GM21367 (cell line): ENCODE measurements at regions not wholly inside any gene's neighbourhood (a gene's known extent, or its start where the extent isn't known, plus 50 kb on each side); places are given as distances from the start of the nearest gene placed in this dataset.
A peak's percentile ranks its signal among the peaks of the same experiment; 100 is the strongest.

Experiments used
- ATAC-seq: cut with Tn5 transposase; IDR thresholded peaks from one replicate; pipeline ENCODE4 v1.9.1; 2021; ENCODE audit not compliant: unreplicated experiment

DNA sequence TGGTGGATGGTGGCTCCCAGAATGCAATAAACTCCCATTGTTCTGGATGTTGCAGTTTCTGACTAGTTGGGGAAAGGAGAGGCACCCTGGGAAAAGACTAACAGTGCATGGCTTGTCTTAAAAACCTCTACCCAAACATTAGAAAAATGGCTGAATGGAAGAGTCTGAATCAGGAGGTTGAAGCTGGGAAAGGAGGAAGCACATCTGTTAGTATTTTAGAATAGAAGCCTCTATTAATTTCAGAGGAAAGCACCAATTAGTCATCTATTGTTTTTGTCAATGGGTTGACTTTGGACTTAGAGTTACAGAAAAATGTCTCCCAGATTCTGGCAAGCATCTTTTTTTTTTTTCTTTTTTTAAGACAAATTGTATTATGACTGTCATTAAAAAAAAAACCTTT, 56.1 kb upstream of the ELMO1 start:
- no peak for ATAC-seq

DNA sequence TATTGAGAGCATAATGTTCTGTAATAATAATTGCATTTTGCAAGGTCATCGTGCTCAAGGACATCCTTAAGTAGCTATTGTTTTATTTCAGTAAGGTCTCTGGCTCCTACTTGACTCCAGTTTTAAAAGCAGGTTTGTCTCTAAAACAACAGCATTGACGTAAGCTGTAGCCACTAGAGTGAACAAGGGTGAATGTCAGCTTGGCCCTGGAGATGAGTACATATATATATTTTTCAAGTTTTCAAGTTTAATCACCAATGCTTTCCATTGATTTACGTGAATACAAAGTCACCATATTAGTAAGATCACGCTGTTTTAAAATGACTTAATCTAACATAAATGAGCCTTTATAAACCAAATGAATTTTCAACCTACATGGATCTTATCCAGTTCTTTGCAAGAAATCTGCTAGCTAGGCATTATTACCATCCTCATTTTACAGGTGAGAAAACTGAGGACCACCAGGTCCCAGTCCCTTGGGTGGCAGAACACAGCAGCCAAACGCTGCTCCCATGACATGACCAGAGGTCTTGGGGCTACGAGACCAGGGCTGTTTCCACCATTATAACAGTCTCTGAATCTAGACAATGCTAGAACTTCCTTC, 57.2 kb upstream of the ELMO1 start:
- ATAC-seq: no peak

DNA sequence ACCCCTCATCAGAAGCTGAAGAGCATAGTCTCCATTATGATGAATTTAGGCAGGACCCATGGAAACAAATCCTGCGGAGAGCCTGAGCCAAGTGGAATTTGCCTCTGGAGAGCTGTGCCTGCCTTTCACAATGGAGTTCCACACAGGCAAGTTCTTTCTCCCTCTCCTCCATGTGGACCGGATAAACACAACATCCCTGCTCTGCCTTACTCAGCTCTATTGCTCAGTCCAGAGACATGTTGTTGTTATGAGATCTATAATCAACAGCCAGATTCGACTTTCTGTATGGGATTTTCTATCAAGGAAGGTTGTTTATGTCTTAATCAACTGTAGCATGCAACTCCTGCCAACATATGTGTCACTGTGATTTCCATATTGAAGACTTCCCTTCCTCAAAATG, 59.5 kb upstream of the ELMO1 start:
- ATAC-seq: no peak

GRCh38 chr7:37510043-37510634, 61.5 kb upstream of the ELMO1 start:
- no peak for ATAC-seq

GRCh38 chr7:37511915-37512314, 63.3 kb upstream of the ELMO1 start:
- no peak for ATAC-seq

GRCh38 chr7:37514497-37514896, 65.8 kb upstream of the ELMO1 start:
- no peak for ATAC-seq

DNA sequence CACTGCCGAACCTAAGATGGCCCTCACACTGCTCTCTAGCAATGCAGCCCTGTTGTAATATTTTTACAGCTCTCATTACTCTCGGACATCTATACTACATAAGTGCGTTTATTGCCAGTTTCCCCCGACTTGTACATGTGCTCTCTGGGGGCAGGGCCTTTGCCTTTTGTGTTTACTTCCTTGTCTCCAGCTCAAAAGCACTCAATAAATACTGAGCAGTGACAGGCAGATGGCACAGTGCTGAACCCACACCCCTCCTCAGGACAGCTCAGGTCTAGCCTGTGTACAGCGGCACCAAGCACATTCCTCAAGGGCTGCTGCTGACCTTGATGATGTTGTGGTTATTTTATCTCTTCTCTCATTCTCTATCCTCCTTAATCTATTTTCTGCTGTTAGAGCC, 68.0 kb upstream of the ELMO1 start:
- no peak for ATAC-seq

GRCh38 chr7:37518266-37518665, 69.6 kb upstream of the ELMO1 start:
- no peak for ATAC-seq

DNA sequence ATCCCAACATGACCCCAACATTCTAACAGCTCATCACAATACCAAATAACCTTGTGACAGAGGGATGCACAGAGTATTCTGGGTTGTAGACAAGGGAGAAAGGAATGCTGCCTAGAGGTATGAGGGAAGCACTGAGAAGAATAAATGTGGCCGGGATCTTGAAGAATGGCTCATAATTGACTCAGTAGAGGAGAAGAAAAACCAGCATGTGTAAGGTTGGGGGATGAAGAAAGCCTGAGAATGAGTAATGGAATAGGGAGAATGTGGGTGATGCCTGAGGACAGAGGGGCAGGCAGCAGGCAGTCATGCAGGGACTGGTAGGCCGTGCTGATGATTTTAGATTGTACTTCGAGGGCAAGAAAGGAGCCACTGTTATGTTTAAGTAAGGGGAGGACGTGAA, 75.4 kb upstream of the ELMO1 start:
- no peak for ATAC-seq

- ATAC-seq: no peak
These were observed 76.1 kb upstream of the ELMO1 start for GRCh38 chr7:37524797-37525196.

- ATAC-seq: no peak
These were observed 78.0 kb upstream of the ELMO1 start for GRCh38 chr7:37526623-37527022.

GRCh38 chr7:37527109-37527508, 78.4 kb upstream of the ELMO1 start:
- no peak for ATAC-seq

GRCh38 chr7:37531225-37531624, 82.6 kb upstream of the ELMO1 start:
- no peak for ATAC-seq

DNA sequence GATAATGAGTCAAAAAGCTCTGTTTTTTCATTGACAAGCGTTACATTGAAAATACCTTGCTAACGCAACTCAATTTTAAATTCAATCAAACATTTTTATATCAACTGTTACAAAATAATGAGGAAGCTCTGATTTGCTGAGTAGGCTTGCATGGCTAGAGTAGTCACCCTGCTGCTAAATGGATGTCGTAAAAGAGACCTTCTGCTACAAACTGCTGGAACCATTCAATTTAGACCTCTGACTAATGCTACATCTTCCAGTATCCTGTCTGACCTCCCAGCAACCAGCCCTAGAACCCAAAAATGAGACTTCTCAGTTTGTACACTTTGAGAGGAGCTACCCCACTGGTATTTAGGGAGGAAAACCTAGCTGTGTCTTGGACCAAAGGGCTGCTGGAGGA, 84.0 kb upstream of the ELMO1 start:
- ATAC-seq: no peak

- no peak for ATAC-seq
These were observed 86.4 kb upstream of the ELMO1 start for GRCh38 chr7:37534893-37535610.

GRCh38 chr7:37535841-37536240, 87.2 kb upstream of the ELMO1 start:
- ATAC-seq: no peak

GRCh38 chr7:37536706-37537105, 88.0 kb upstream of the ELMO1 start:
- ATAC-seq: no peak

DNA sequence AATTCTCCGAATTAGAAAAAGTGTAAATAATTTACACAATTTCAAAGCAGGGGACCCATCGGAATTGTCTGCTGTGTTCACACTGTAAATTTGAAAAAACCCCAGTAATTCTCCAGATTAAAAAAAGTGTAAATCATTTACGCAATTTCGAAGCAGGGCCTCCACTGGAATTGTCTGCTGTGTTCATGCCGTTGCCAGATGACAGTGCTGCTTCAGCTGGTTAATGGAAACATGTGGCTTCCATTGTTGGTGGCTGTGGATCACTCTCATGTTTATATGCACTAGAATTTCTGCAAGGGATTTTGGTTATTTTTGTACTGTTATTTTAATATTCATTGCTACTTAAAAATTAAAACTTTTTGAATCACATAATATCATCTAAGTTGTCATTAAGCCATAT, 88.8 kb upstream of the ELMO1 start:
- no peak for ATAC-seq

GRCh38 chr7:37538945-37539344, 90.3 kb upstream of the ELMO1 start:
- ATAC-seq: no peak

DNA sequence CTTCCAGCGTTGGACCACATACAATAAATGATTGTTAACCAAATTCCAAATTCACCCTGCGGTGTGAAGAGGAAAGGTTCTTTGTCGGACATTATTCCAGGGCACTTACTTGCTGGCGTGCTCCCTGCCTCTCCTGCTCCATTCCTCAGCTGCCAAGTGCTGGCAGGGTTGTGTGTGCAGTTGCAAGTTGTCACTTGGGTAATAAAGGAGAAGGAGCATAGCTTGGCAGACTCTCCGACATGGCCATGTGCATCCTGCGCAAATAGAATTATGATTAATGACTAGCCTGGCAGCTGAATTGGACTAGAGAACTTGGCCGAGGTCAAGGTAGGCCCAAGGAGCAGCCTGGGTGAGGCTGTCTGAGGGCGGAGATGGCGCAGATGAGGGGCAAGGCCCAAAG, 92.3 kb upstream of the ELMO1 start:
- ATAC-seq: no peak

DNA sequence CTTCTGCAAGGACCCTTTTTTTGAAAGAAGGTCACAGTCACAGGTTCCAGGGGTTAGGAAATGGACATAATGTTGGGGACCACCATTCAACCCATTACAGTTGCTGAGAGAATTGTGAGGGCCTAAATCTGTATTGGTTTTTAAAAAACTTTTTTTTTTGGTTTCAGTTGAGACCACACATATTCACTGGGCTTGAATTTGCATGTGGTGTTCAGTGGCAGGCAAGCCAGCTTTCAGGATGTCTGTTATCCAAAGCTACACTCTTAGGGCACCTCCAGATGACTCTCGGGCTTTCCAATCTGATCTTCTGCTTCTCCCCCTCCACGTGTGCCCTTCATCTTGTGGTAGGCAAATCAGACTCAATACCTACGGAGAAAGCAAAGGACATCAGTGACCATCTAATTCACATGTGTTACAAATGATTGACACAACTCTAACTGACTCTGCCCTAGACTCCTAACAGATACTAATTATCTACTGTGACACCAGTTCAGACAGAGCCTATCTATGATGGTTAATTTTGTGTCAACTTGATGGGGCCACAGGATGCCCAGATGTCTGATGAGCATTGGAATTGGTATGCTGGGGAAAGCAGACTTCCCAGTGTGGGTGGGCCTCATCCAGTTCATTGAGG, 93.3 kb upstream of the ELMO1 start:
- peak; percentile 89 for ATAC-seq
